ENCODE measurements at regions not wholly inside any gene's neighbourhood (a gene's known extent, or its start where the extent isn't known, plus 50 kb on each side); places are given as distances from the start of the nearest gene placed in this dataset.
"Not testable (repeated sequence)": the region's sequence is repeated elsewhere in the genome, so short reads cannot be mapped to it uniquely, and the experiment has no call there.

DNA sequence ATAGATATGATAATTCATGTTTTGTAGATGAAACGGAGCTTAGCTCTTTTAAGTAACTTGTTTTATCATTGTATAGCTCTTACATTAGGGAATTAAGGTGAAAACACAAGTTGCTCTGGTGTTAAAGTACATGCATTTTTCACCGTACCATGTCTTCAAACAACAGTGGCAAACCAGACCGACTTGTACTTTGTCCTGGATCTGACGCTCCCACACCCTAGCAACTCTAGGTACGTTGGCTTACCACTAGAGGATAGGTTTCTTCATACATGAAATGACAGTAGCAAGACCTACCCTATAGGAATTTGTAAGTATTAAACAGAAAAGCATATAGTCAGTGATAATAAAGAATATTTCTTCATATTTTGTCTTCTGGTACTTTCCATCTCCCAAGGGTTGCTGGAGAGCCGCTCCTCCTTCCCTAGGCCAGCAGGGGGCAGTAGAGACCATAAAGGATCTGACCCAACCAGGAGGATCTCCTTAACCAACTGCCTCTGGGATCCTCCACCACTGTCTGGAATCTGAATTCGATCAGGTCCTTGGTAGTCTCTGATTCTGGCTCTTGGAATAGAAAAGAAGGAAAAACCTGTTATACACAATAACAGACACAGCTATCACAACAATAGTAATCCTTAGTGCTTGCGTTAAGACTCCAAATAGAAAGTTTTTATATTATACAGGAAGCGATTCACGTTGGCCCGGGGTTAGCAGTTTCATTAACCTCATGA lies 136.7 kb downstream of the CAVIN4 start:
- peak; percentile 19 for DNase-seq

DNA sequence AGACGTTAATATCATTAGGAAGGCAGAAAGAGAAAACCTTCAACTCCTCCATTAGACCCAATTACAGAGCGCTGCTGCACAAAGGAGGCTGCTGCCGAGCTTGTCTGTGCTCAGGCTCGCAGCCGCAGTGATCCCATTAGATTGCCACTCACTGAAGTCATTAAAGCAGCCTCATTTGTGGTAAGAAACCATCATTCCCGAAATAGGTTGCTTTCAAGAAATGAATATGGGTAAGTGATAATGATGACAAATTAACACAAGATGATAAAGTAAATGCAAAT lies 137.2 kb downstream of the CAVIN4 start:
- DNase-seq = no peak

- no peak for DNase-seq
Observed at GRCh38 chr9:100718717-100719116, 140.8 kb downstream of the CAVIN4 start.

- no peak for DNase-seq
Observed at GRCh38 chr9:100720922-100721321, 143.0 kb downstream of the CAVIN4 start.

- DNase-seq = no peak
Observed at GRCh38 chr9:100724886-100725285, 147.0 kb downstream of the CAVIN4 start.

DNA sequence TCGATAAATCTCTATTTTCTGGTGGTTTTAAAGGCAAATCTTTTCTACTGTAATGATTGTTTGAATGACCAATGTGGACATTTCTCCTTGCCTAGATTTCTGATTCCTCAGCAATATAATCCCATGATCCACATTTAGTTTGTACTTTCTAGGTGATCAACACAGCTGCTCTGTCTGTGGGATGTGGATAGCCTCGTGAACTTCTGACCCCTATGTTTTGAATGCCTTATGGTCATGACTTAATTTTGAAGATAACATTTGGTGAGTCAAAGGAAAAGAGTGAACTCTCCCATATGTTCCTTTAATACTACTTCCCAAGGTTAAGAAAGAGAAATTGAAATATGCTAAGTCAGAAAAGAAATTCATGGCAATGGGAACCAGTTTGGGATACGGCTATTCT lies 147.5 kb downstream of the CAVIN4 start:
- DNase-seq = no peak

DNA sequence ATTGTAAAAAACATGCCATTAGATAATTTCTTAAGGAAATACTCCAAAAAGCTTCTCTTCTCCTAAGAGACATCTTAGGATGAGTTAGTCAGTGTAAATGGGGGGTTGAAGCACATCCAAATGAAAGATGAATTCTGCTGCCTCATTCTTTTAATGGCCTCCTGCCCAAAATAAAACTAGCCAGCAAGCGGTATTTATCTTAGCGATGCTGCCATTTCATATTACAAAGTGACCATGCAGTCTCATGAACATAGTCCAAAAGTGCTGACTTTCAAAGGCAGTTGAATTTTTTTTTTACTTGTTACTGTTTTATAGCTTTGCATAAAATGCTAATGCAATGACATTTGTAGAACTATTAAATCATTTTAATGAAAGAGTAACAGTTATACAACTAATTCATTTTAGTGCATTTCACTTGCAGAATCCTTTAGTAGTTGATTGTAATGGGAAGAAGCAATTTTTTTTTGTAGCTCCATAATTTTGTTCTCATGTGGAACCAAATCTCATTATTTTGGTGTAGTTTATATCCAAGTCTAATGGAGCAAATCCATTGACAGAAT lies 151.5 kb downstream of the CAVIN4 start:
- DNase-seq = no peak

DNA sequence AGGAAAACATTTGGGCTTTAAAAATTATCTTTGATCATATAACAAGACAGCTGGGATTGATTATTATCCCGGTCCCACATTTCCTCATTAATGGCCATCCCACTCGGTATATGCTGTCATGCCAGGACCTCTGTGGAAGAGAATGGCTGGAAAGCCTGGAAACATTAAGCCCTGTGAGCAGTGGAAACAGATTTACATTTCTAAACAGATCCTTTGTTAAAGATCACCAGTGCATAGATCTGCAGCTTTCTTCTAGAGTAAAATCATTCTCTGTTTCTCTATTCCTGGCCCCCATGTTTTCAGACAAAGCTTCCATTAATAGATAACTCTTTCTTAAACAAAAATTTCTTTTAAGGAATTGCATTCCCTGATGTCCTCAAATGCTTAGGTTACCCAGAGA lies 152.2 kb downstream of the CAVIN4 start:
- DNase-seq = no peak

DNA sequence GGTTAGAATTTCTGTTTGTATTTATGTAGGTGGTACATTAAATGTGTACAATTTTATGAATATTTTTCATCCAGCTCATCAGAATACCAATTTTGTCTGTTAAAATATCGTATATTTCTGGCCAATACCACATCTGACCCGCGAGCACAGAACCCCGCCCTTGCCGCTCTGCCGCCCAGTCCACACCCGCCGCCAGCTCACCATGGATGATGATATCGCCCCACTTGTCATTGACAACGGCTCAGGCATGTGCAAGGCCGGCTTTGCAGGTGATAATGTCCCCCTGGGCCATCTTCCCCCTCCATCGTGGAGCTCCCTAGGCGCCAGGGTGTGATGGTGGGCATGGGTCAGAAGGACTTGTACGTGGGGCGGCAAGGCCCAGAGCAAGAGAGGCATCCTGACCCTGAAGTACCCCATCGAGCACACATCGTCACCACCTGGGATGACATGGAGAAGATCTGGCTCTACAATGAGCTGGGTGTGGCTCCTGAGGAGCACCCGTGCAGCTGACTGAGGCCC lies 153.2 kb downstream of the CAVIN4 start:
- no peak for DNase-seq

DNA sequence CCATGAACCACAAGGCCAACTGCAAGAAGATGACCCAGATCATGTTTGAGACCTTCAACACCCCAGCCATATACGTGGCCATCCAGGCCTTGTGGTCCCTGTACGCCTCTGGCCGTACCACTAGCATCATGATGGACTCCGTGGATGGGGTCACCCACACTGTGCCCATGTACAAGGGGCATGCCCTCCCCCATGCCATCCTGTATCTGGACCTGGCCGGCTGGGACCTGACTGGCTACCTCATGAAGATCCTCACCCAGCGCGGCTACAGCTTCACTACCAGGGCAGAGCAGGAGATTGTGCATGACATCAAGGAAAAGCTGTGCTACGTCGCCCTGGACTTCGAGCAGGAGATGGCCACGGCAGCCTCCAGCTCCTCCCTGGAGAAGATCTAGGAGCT lies 153.7 kb downstream of the CAVIN4 start:
- no peak for DNase-seq

GRCh38 chr9:100739208-100739607 lies 161.3 kb downstream of the CAVIN4 start:
- DNase-seq = no peak

DNA sequence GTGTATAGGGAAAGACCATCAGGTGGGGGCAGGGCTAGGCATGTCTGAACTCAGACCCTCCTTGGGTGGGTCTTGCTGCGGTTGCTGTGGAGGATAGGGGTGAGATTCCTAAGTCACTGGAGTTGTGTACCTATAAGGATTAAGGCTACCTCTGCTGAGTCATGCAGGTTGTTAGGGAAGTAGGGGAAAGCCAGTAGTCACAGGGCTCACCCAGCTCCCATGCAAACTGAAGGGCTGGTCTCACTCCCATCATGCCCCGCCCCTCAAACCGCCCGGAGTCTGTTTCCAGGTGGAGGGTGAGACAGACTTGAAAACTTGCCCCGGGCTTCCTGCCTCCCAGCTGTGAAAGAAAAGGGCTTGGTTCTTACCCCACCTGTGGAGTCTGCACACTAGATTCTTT lies 161.8 kb downstream of the CAVIN4 start:
- no peak for DNase-seq

DNA sequence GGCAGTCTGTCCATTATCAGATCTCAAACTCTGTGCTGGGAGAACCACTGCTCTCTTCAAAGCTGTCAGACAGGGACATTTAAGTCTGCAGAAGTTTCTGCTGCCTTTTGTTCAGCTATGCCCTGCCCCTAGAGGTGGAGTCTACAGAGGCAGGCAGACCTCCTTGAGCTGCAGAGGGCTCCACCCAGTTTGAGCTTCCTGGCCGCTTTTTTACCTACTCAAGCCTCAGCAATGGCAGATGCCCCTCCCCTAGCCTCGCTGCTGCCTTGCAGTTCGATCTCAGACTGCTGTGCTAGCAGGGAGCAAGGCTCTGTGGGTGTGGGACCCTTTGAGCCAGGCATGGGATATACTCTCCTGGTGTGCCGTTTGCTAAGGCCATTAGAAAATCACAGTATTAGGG lies 171.1 kb downstream of the CAVIN4 start:
- not testable (repeated sequence) for DNase-seq

GRCh38 chr9:100756217-100756616 lies 178.3 kb downstream of the CAVIN4 start:
- DNase-seq = no peak

- DNase-seq = no peak
Observed at GRCh38 chr9:100759215-100759614, 181.3 kb downstream of the CAVIN4 start.

DNA sequence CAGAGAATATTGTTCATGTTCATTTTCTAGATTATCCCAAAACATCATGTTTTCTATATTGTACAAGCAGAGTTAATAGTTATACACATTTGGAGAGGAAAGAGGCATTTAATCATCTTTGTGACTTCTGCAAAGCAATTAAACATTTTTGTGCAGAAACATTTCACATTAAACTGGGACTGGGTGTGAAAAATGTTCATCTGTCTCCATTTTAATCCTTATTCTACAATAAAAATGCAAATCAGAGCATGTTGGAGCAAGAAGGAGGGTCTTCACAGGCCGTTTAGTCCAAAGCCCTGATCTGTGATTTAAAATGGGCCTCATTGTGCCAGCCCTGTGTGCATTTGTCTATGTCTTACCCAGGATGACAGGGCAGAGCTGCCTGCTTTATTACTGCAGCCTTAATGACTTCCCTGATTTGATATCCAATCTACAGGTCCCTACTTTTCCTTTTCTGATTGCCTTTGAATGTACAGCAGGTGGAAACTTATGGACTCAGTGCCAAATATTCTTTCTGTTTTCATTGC lies 183.5 kb downstream of the CAVIN4 start:
- no peak for DNase-seq

- DNase-seq = no peak
Observed at GRCh38 chr9:100774326-100774725, 196.4 kb downstream of the CAVIN4 start.

- no peak for DNase-seq
Observed at GRCh38 chr9:100774962-100775361, 197.1 kb downstream of the CAVIN4 start.

- no peak for DNase-seq
Observed at GRCh38 chr9:100775912-100776311, 198.0 kb downstream of the CAVIN4 start.

DNA sequence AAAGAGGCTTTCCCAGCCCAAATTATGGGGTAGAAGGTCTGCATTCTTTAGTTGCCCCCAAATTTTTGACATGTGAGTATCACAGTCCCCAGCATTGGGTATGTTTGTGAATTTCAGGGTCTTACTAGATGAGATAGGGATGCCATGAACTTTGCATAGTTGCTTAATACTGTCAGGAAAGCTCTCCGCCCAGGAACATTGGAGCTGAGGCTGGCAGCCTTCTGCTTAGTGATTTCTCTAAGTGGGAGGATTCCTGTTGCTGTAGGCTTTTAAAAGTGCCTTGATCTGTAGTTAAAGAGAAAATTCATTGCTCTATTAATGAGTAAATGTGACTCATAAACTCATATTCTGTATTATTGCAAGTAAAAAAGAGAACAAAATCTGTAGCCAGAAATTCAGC lies 206.9 kb downstream of the CAVIN4 start:
- no peak for DNase-seq

DNA sequence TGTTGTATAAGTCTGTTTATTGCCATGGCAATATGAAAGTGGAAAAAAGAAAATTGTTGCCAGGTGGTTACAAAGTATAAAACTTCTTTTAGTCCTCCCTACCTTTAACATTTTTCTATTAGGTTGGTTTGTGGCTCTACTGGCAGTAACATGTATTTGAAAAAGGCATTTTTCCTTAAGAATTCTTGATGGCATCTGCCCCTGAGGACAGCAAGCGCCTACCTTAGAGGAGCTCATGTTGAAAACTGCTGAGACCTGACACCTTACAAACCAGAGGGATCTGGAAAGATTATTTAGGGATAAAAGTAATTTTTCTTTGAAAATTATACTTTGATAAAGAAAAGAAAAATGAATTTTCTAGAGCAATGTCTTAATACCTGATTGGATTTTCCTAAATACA lies 208.1 kb downstream of the CAVIN4 start:
- no peak for DNase-seq

GRCh38 chr9:100794738-100795269 lies 216.9 kb downstream of the CAVIN4 start:
- DNase-seq = no peak

DNA sequence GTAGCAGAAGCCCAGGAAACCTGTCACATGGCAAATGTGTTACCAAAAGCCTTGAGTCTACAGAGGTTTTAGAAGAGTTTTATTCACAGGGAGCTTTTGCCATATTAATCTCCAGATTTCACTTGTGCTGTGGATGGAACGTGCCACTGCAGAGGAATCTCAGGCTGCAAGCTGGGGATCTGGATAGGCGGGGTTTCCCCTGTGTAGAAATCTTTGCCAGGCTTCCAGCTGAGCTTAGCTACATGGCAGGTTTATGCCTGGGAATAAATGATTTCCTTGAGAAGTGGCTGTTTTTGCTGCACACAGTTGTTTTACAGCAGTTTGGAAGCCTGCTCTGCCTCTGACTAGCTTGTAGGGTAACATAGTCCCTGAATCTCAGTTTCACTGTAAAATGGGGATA lies 224.6 kb upstream of the PLPPR1 start:
- DNase-seq = no peak

- DNase-seq = no peak
Observed at GRCh38 chr9:100811643-100812042, 216.9 kb upstream of the PLPPR1 start.

- no peak for DNase-seq
Observed at GRCh38 chr9:100813871-100814270, 214.7 kb upstream of the PLPPR1 start.

Measured in activated CD8-positive, alpha-beta memory T cell treated with anti-CD3 and anti-CD28 coated beads, Interleukin-2, amount 50 U/mL, for 4 hours (primary cell).